GM13976 (cell line): ENCODE measurements at regions not wholly inside any gene's neighbourhood (a gene's known extent, or its start where the extent isn't known, plus 50 kb on each side); places are given as distances from the start of the nearest gene placed in this dataset.

ENCODE experiments used
- DNase-seq: peaks from one replicate; pipeline ENCODE4 v3.0.0; 2012; ENCODE audit warnings: low spot score
- in situ Hi-C: fragments of 300-500 bp; cut with MboI; formaldehyde crosslinking; loops from one replicate; pipeline ENCODE4 v1.12.0; 2022; ENCODE audit warnings: low sequenced_read_pairs, mixed read lengths, inconsistent platforms; ENCODE audit not compliant: unreplicated experiment
- TF ChIP-seq, protein P1 (sequence below): IDR thresholded peaks from 2 replicates; pipeline ENCODE4 v1.5.1; 2012; ENCODE audit warnings: borderline replicate concordance, mild to moderate bottlenecking; ENCODE audit not compliant: insufficient read depth; ENCODE audit errors: extremely low read depth, missing control alignments, control extremely low read depth

DNA sequence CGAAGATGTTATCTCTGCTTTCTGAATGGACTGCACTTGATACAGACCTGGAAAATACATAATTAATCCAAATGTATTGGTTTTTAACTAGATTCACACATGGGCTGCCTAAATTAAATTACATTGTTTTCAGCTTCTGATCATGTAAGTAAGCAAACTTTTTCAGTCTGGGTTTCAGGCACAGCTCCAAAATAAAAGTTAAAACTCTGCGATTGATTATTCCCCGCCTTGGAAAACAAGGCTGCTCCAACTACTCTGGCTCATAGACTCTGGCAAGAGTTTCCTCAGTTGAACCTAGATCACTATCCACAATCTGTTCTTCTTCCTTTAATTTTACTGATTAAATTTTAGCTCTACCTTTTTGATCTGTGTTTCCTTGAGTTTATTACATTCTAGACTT is 526.0 kb upstream of the SPRY2 start:
- in situ Hi-C loops, result no loop called here
- DNase-seq, result no peak
- TF ChIP-seq, protein P1, sequence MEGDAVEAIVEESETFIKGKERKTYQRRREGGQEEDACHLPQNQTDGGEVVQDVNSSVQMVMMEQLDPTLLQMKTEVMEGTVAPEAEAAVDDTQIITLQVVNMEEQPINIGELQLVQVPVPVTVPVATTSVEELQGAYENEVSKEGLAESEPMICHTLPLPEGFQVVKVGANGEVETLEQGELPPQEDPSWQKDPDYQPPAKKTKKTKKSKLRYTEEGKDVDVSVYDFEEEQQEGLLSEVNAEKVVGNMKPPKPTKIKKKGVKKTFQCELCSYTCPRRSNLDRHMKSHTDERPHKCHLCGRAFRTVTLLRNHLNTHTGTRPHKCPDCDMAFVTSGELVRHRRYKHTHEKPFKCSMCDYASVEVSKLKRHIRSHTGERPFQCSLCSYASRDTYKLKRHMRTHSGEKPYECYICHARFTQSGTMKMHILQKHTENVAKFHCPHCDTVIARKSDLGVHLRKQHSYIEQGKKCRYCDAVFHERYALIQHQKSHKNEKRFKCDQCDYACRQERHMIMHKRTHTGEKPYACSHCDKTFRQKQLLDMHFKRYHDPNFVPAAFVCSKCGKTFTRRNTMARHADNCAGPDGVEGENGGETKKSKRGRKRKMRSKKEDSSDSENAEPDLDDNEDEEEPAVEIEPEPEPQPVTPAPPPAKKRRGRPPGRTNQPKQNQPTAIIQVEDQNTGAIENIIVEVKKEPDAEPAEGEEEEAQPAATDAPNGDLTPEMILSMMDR, result no peak

DNA sequence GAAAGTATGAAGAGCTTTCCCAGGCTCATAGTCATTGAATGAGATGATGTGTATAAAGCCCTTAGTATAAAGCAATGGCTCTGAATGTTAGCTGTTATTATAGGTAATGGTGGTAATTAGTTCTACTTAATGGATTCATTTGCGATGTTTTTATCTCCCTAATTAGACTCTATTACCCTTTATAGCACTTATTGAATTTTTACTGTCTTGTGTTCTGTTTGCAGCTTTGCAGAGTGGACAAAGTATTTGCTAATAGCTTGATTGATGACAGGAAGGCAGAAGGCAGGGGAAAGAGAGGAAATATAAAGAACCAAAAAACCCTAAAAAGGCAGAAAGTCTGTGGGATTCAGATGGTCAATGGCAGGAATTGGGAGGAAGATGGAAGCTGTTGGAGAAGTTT is 524.4 kb upstream of the SPRY2 start:
- TF ChIP-seq, protein P1, result no peak
- no peak for DNase-seq
- in situ Hi-C loops, result no loop called here

DNA sequence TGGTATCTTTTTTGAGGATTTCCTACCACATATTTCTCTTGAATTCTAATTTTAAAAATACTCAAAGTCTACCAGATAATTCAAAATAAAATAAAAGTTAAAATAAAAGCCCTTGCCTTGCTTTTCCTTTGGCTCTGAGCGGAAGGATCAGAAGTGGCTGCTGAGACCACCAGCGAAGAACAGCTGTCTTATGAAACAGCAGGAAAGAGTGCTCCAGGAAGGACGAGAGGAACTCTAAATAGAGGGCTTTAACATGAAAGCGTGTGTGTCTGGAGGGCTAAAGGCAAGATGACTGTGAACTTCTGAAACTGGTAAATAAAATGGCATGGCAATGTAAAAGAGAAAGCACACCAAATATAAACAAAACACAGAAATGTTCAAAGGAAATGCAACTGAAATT is 521.5 kb upstream of the SPRY2 start:
- DNase-seq, result no peak
- in situ Hi-C loops, result no loop called here
- TF ChIP-seq, protein P1, result no peak

DNA sequence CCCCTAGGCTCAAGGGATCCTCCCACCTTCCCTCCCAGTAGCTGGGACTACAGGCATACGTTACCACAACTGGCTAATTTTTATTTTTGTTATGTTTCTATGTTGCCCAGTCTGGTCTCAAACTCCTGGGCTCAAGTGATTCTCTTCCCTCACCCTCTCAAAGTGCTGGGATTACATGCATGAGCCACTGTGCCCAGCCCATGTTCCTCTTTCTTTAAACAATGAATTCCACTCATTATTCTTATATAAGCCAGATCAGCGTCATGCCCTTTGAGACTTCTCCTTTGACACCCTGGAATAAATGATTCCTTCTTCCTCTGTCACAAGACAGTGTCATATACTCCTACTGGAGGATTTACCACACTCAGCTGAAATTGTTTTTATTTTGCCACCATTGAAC is 519.9 kb upstream of the SPRY2 start:
- TF ChIP-seq, protein P1, result no peak
- in situ Hi-C loops, result no loop called here
- no peak for DNase-seq

DNA sequence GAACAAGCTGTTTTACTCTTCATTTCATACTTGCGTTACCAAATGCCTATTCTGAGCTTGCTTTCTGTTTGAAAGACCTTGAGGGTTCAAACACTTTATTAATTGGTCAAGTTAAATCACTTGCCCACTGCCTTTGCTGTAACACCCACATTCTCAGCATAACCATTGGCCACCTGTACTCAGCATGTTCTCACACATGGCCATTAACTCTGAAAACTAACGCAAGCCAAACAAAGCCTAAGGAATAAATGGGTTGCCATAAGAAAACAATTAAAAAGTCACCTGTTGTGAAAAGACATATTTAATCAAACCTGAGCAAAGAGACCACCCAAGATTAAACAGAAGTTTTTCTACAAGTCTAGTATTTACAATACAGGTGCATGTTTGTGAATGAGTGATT is 517.2 kb upstream of the SPRY2 start:
- TF ChIP-seq, protein P1, result no peak
- in situ Hi-C loops, result no loop called here
- DNase-seq, result no peak

DNA sequence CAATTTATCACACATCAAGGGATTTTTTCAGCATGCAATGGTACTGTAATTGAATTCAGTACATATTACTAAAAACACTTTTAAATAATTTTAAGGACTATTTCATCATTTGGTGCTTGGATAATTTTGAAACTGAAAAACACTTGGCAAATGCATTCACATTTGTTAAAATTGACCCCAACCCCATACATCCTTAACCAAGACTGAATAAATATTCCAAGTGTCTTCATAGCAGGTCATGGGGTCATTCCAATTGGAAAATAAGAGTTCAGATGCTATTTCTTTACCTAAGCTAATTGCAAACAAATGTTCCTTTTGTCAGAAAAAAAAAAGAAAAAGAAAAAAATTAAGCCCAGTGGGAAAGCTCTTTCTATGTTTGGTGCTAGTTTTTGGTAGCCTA is 516.4 kb upstream of the SPRY2 start:
- TF ChIP-seq, protein P1, result no peak
- DNase-seq, result no peak
- in situ Hi-C loops, result no loop called here

DNA sequence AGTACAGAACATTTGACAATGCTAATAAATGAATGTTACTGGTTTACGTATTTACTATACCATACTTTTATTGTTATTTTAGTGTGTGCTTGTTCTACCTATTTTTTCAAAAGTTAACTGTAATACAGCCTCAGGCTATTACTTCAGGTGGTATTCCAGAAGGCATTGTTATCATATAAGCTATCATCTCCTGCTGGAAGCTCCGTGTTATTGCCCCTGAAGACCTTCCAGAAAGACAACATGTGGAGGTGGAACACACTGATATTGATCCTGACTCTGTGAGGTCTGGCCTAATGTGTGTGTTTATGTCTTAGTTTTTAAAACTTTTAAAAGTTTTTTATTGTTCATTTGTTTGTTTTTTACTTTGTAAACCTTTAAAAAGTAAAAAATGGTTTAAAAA is 509.8 kb upstream of the SPRY2 start:
- TF ChIP-seq, protein P1, result no peak
- DNase-seq, result no peak
- in situ Hi-C loops, result no loop called here
